ENCODE measurements at regions not wholly inside any gene's neighbourhood (a gene's known extent, or its start where the extent isn't known, plus 50 kb on each side); places are given as distances from the start of the nearest gene placed in this dataset.
A peak's percentile ranks its signal among the peaks of the same experiment; 100 is the strongest.

GRCh38 chr13:106917024-106917571 lies 349.2 kb upstream of the ARGLU1 start:
- no peaks in the 10 kb centered on the region for H3K9me3 Mint-ChIP-seq
- intact Hi-C loops (cut with micrococcal nuclease) = loop anchor here (5.0 kb wide), 1 partner anchor 380 kb away; the partner anchor contains the start of gene EFNB2

GRCh38 chr13:106916329-106916976 lies 348.5 kb upstream of the ARGLU1 start:
- Mint-ChIP-seq H3K4me3 (peak overlapping the region; percentile 43 to 75 (median 62)), H3K27me3 (peaks cover 3 to 13% of the 10 kb centered on the region in 2 donors), H3K4me1 (peaks cover 0 to 12% (median 9%) of the 10 kb centered on the region in 4 donors), H3K36me3 (no peaks in the 10 kb centered on the region), H3K9me3 (peaks cover 0 to 4% (median 0%) of the 10 kb centered on the region in 8 donors), H3K27ac (no peak overlapping the region)
- no peak for DNase-seq
- intact Hi-C loops (cut with micrococcal nuclease) = loop anchor here (5.0 kb wide), 1 partner anchor 379 kb away; the partner anchor contains the start of gene EFNB2
- ChIA-PET CTCF (ENCODE audit: partially characterized antibody) (no interaction called here), POLR2A (ENCODE audit: partially characterized antibody) (no interaction called here)
- H3K36me3 ChIP-seq (ENCODE audit: insufficient read depth, low read length) = no peaks in the 10 kb centered on the region
- no peak overlapping the region for H3K4me3 ChIP-seq (ENCODE audit: low read length in 2 of 2)
- H3K27me3 ChIP-seq (ENCODE audit: insufficient read depth, low read length) = no peaks in the 10 kb centered on the region
- peaks cover 4% of the 10 kb centered on the region for H3K4me1 ChIP-seq (ENCODE audit: insufficient read depth, low read length)
- H3K27ac ChIP-seq (ENCODE audit: low read depth, low read length) = no peak overlapping the region
- H3K9me3 ChIP-seq (ENCODE audit: control insufficient read depth in 1 of 2, low read length in 2 of 2) = no peaks in the 10 kb centered on the region

More at GRCh38 chr13:106917024-106917571, 349.2 kb upstream of the ARGLU1 start:
- Histone ChIP-seq H3K27ac (ENCODE audit: low read depth, low read length) (no peak overlapping the region), H3K4me3 (ENCODE audit: low read length in 2 of 2) (no peak overlapping the region), H3K9me3 (ENCODE audit: control insufficient read depth in 1 of 2, low read length in 2 of 2) (no peaks in the 10 kb centered on the region), H3K4me1 (ENCODE audit: insufficient read depth, low read length) (peaks cover 4% of the 10 kb centered on the region), H3K36me3 (ENCODE audit: insufficient read depth, low read length) (no peaks in the 10 kb centered on the region), H3K27me3 (ENCODE audit: insufficient read depth, low read length) (no peaks in the 10 kb centered on the region)
- peak overlapping the region; percentile 43 to 86 (median 81) for H3K4me3 Mint-ChIP-seq
- POLR2A ChIA-PET (ENCODE audit: partially characterized antibody) = no interaction called here
- peaks cover 4 to 15% of the 10 kb centered on the region in 2 donors for H3K27me3 Mint-ChIP-seq
- peaks cover 0 to 9% (median 5%) of the 10 kb centered on the region in 4 donors for H3K4me1 Mint-ChIP-seq
- DNase-seq = no peak
- H3K36me3 Mint-ChIP-seq = no peaks in the 10 kb centered on the region
- CTCF ChIA-PET (ENCODE audit: partially characterized antibody) = interaction anchor here (1.2 kb wide), 1 partner anchor 9 kb away, joined by 5 read pairs; no protein-coding TSS in a partner anchor
- no peak overlapping the region for H3K27ac Mint-ChIP-seq

- H3K36me3 ChIP-seq (ENCODE audit: insufficient read depth, low read length) = no peaks in the 10 kb centered on the region
- peaks cover 4% of the 10 kb centered on the region for H3K4me1 ChIP-seq (ENCODE audit: insufficient read depth, low read length)
- no peak overlapping the region for H3K27ac ChIP-seq (ENCODE audit: low read depth, low read length)
- peaks cover 3 to 11% of the 10 kb centered on the region in 2 donors for H3K27me3 Mint-ChIP-seq
- POLR2A ChIA-PET (ENCODE audit: partially characterized antibody) = no interaction called here
- no peaks in the 10 kb centered on the region for H3K27me3 ChIP-seq (ENCODE audit: insufficient read depth, low read length)
- H3K4me3 Mint-ChIP-seq = peak overlapping the region in 1 of 8 donors; percentile 14
- intact Hi-C loops (cut with micrococcal nuclease) = loop anchor here (5.0 kb wide), 1 partner anchor 378 kb away; the partner anchor contains the start of gene EFNB2
- H3K27ac Mint-ChIP-seq = no peak overlapping the region
- H3K36me3 Mint-ChIP-seq = no peaks in the 10 kb centered on the region
- CTCF ChIA-PET (ENCODE audit: partially characterized antibody) = no interaction called here
- DNase-seq = no peak
- peaks cover 0 to 4% (median 0%) of the 10 kb centered on the region in 8 donors for H3K9me3 Mint-ChIP-seq
- no peak overlapping the region for H3K4me3 ChIP-seq (ENCODE audit: low read length in 2 of 2)
- H3K4me1 Mint-ChIP-seq = peaks cover 0 to 17% (median 12%) of the 10 kb centered on the region in 4 donors
- no peaks in the 10 kb centered on the region for H3K9me3 ChIP-seq (ENCODE audit: control insufficient read depth in 1 of 2, low read length in 2 of 2)
These were observed 347.2 kb upstream of the ARGLU1 start for GRCh38 chr13:106915146-106915545.

- POLR2A ChIA-PET (ENCODE audit: partially characterized antibody) = no interaction called here
- Histone ChIP-seq H3K9me3 (ENCODE audit: control insufficient read depth in 1 of 2, low read length in 2 of 2) (no peaks in the 10 kb centered on the region), H3K4me3 (ENCODE audit: low read length in 2 of 2) (no peak overlapping the region), H3K27me3 (ENCODE audit: insufficient read depth, low read length) (no peaks in the 10 kb centered on the region), H3K36me3 (ENCODE audit: insufficient read depth, low read length) (no peaks in the 10 kb centered on the region), H3K27ac (ENCODE audit: low read depth, low read length) (no peak overlapping the region), H3K4me1 (ENCODE audit: insufficient read depth, low read length) (no peaks in the 10 kb centered on the region)
- H3K4me3 Mint-ChIP-seq = peak overlapping the region in 1 of 8 donors; percentile 13
- H3K36me3 Mint-ChIP-seq = no peaks in the 10 kb centered on the region
- peak overlapping the region in 1 of 7 donors; percentile 65 for H3K27ac Mint-ChIP-seq
- intact Hi-C loops (cut with micrococcal nuclease) = no loop called here
- CTCF ChIA-PET (ENCODE audit: partially characterized antibody) = interaction anchor here (1.2 to 1.3 kb wide), 2 partner anchors 9 to 12 kb away, joined by 3 read pairs; no protein-coding TSS in a partner anchor
- H3K27me3 Mint-ChIP-seq = peaks cover 2 to 6% of the 10 kb centered on the region in 2 donors
- peaks cover 0 to 4% (median 0%) of the 10 kb centered on the region in 8 donors for H3K9me3 Mint-ChIP-seq
- peaks cover 0 to 9% (median 7%) of the 10 kb centered on the region in 4 donors for H3K4me1 Mint-ChIP-seq
- no peak for DNase-seq
These were observed 343.7 kb upstream of the ARGLU1 start for GRCh38 chr13:106911627-106912026.

GRCh38 chr13:106911020-106911419 lies 343.1 kb upstream of the ARGLU1 start:
- Histone ChIP-seq H3K27ac (ENCODE audit: low read depth, low read length) (no peak overlapping the region), H3K27me3 (ENCODE audit: insufficient read depth, low read length) (no peaks in the 10 kb centered on the region), H3K4me1 (ENCODE audit: insufficient read depth, low read length) (no peaks in the 10 kb centered on the region), H3K4me3 (ENCODE audit: low read length in 2 of 2) (no peak overlapping the region), H3K36me3 (ENCODE audit: insufficient read depth, low read length) (no peaks in the 10 kb centered on the region), H3K9me3 (ENCODE audit: control insufficient read depth in 1 of 2, low read length in 2 of 2) (no peaks in the 10 kb centered on the region)
- DNase-seq = no peak
- H3K9me3 Mint-ChIP-seq = peaks cover 0 to 4% (median 0%) of the 10 kb centered on the region in 8 donors
- H3K36me3 Mint-ChIP-seq = no peaks in the 10 kb centered on the region
- H3K4me1 Mint-ChIP-seq = peaks cover 0 to 9% (median 7%) of the 10 kb centered on the region in 4 donors
- intact Hi-C loops (cut with micrococcal nuclease) = no loop called here
- POLR2A ChIA-PET (ENCODE audit: partially characterized antibody) = no interaction called here
- CTCF ChIA-PET (ENCODE audit: partially characterized antibody) = interaction anchor here (1.3 kb wide), 1 partner anchor 9 kb away, joined by 3 read pairs; no protein-coding TSS in a partner anchor
- peak overlapping the region in 2 of 8 donors; percentile 18 to 28 for H3K4me3 Mint-ChIP-seq
- peaks cover 3 to 6% of the 10 kb centered on the region in 2 donors for H3K27me3 Mint-ChIP-seq
- H3K27ac Mint-ChIP-seq = peak overlapping the region in 1 of 7 donors; percentile 65

GRCh38 chr13:106906426-106906996 lies 338.6 kb upstream of the ARGLU1 start:
- ChIA-PET POLR2A (ENCODE audit: partially characterized antibody) (no interaction called here), CTCF (ENCODE audit: partially characterized antibody) (interaction anchor here (2.6 kb wide), 1 partner anchor 11 kb away, joined by 6 read pairs; no protein-coding TSS in a partner anchor)
- no peaks in the 10 kb centered on the region for H3K36me3 ChIP-seq (ENCODE audit: insufficient read depth, low read length)
- no peak overlapping the region for H3K27ac Mint-ChIP-seq
- peaks cover 3% of the 10 kb centered on the region in 2 donors for H3K27me3 Mint-ChIP-seq
- DNase-seq = no peak
- no peak overlapping the region for H3K4me3 Mint-ChIP-seq
- no peaks in the 10 kb centered on the region for H3K4me1 ChIP-seq (ENCODE audit: insufficient read depth, low read length)
- H3K27me3 ChIP-seq (ENCODE audit: insufficient read depth, low read length) = no peaks in the 10 kb centered on the region
- no peak overlapping the region for H3K27ac ChIP-seq (ENCODE audit: low read depth, low read length)
- intact Hi-C loops (cut with micrococcal nuclease) = no loop called here
- peaks cover 0 to 5% (median 0%) of the 10 kb centered on the region in 8 donors for H3K9me3 Mint-ChIP-seq
- peaks cover 0 to 7% (median 3%) of the 10 kb centered on the region in 4 donors for H3K4me1 Mint-ChIP-seq
- H3K4me3 ChIP-seq (ENCODE audit: low read length in 2 of 2) = no peak overlapping the region
- no peaks in the 10 kb centered on the region for H3K9me3 ChIP-seq (ENCODE audit: control insufficient read depth in 1 of 2, low read length in 2 of 2)
- H3K36me3 Mint-ChIP-seq = no peaks in the 10 kb centered on the region

Data from CD4-positive, alpha-beta memory T cell (primary cell).